Skeletal muscle tissue (tissue), 3 donors: ENCODE measurements at regions not wholly inside any gene's neighbourhood (a gene's known extent, or its start where the extent isn't known, plus 50 kb on each side); places are given as distances from the start of the nearest gene placed in this dataset.

Source experiments
- H3K27ac ChIP-seq: one replicate; pipeline ENCODE4 v1.7.0; 2013; ENCODE audit warnings: mild to moderate bottlenecking, low read depth, low read length, inconsistent platforms
- H3K27me3 ChIP-seq, 3 donors: one replicate each; pipeline ENCODE4 v1.7.0; 2013; ENCODE audit warnings: low read length in 3 of 3; ENCODE audit not compliant: control insufficient read depth in 3 of 3, insufficient read depth in 3 of 3
- H3K36me3 ChIP-seq, 3 donors: one replicate each; pipeline ENCODE4 v1.7.0; 2013; ENCODE audit warnings: low read length in 3 of 3; ENCODE audit not compliant: control insufficient read depth in 3 of 3, insufficient read depth in 3 of 3
- H3K4me1 ChIP-seq, 3 donors: one replicate each; pipeline ENCODE4 v1.7.0; 2013; ENCODE audit warnings: low read length in 3 of 3, mild to moderate bottlenecking in 3 of 3; ENCODE audit not compliant: control insufficient read depth in 3 of 3, insufficient read depth in 3 of 3
- H3K4me3 ChIP-seq, 3 donors: one replicate each; pipeline ENCODE4 v1.7.0; 2013; ENCODE audit warnings: low read length in 3 of 3
- H3K9ac ChIP-seq, 3 donors: one replicate each; pipeline ENCODE4 v1.7.0; 2013; ENCODE audit warnings: low read length in 3 of 3, mild to moderate bottlenecking in 3 of 3, moderate library complexity in 2 of 3, low read depth in 1 of 3
- H3K9me3 ChIP-seq, 3 donors: one replicate each; pipeline ENCODE4 v1.7.0; 2013; ENCODE audit warnings: low read length in 3 of 3; ENCODE audit not compliant: control insufficient read depth in 3 of 3
- donor health status: Osteomylitis.

DNA sequence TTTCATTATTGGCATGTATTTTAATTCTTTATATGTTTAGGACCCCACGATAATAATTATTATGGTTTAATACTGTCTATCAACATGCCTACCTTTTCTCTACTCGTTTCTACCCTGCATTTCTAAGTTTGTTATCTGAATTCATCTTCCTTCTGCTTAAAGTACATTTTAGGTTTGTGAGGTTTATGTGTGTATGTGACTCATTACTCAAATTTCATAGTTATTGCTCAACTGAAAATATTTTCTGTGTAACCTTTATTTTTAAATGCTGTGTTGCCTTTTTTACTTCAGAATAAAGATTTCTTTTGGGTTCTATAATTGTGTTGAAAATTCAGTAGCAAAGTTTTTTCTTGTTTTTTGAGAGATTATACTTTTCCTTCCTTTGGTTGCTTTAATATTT lies 933.9 kb upstream of the LRRTM1 start:
- Histone ChIP-seq H3K27me3 (no peaks in the 10 kb centered on the region), H3K36me3 (no peaks in the 10 kb centered on the region), H3K9ac (no peak overlapping the region), H3K9me3 (peaks cover 0 to 5% (median 0%) of the 10 kb centered on the region in 3 donors), H3K27ac (no peak overlapping the region), H3K4me3 (no peak overlapping the region), H3K4me1 (no peaks in the 10 kb centered on the region)

DNA sequence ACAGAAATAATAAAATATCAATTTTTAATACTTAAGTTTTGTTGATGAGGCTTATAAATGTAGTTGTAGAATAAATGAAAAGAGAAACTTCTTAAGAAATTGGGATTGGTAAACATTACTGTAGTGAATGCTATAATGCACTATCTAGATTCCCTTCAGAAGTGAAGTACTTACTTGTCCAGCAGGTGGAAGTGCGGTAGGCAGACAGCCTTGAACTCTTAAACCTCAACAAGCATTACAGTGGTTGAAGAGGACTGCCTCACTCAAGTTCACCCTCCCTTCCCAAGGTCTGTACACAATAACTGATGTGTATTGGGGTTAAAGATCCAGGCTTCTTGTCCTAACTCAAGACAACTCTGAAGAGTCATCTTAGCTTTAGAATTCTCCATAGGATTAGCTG lies 931.0 kb upstream of the LRRTM1 start:
- peaks cover 0 to 5% (median 0%) of the 10 kb centered on the region in 3 donors for H3K9me3 ChIP-seq
- H3K4me3 ChIP-seq, result no peak overlapping the region
- no peaks in the 10 kb centered on the region for H3K27me3 ChIP-seq
- H3K27ac ChIP-seq, result no peak overlapping the region
- H3K9ac ChIP-seq, result no peak overlapping the region
- no peaks in the 10 kb centered on the region for H3K36me3 ChIP-seq
- H3K4me1 ChIP-seq, result no peaks in the 10 kb centered on the region

- H3K4me1 ChIP-seq, result no peaks in the 10 kb centered on the region
- H3K9me3 ChIP-seq, result peaks cover 0 to 5% (median 0%) of the 10 kb centered on the region in 3 donors
Observed at GRCh38 chr2:81234711-81235110, 930.2 kb upstream of the LRRTM1 start.

DNA sequence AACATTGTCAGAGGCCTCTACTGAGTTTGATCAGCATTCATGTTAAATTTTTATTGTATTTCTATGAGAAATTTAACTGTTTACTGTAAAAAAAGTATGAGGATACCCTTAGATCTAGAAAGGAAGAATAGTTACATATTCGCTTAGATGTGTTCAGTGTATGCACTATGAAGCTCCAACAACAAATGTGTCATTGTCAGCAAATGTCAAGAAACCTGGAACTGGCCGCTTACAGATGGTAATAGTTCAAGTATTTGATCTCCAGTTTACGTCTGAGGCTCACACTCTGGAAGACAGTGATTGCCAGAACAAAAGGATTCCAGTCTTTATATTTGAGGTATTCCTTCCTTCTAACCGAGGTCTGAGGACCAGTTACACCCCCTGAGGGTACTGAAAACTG lies 921.2 kb upstream of the LRRTM1 start:
- no peaks in the 10 kb centered on the region for H3K4me1 ChIP-seq
- H3K9me3 ChIP-seq, result no peaks in the 10 kb centered on the region
- no peaks in the 10 kb centered on the region for H3K27me3 ChIP-seq
- H3K27ac ChIP-seq, result no peak overlapping the region
- H3K4me3 ChIP-seq, result no peak overlapping the region
- H3K36me3 ChIP-seq, result no peaks in the 10 kb centered on the region
- no peak overlapping the region for H3K9ac ChIP-seq

More at GRCh38 chr2:81234711-81235110, 930.2 kb upstream of the LRRTM1 start:
- no peak overlapping the region for H3K4me3 ChIP-seq
- H3K27me3 ChIP-seq, result no peaks in the 10 kb centered on the region
- H3K9ac ChIP-seq, result no peak overlapping the region
- no peak overlapping the region for H3K27ac ChIP-seq
- no peaks in the 10 kb centered on the region for H3K36me3 ChIP-seq

DNA sequence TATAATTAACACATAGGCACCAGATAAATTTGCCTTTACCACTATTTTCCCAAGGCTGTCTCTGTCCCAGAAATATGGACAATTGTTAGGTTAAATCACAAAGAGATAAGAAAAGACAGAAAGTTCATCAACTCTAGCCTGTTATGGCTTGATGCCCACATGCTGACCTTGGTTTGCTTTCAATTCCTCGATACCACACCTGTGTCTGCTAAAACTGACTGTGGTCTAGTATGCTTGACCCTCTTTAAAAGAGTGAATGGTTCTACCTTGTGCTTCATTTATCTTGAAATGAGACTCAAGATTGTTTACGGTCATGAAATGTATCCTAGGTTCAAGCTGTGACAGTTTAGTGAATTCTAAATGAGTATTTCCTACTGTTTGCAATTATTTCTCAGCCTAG lies 909.0 kb upstream of the LRRTM1 start:
- Histone ChIP-seq H3K4me1 (no peaks in the 10 kb centered on the region), H3K4me3 (no peak overlapping the region), H3K36me3 (no peaks in the 10 kb centered on the region), H3K27me3 (no peaks in the 10 kb centered on the region), H3K27ac (no peak overlapping the region), H3K9me3 (no peaks in the 10 kb centered on the region), H3K9ac (no peak overlapping the region)

GRCh38 chr2:81206216-81206615 lies 901.7 kb upstream of the LRRTM1 start:
- Histone ChIP-seq H3K4me3 (no peak overlapping the region), H3K9me3 (no peaks in the 10 kb centered on the region), H3K4me1 (no peaks in the 10 kb centered on the region), H3K9ac (no peak overlapping the region), H3K27me3 (no peaks in the 10 kb centered on the region), H3K36me3 (no peaks in the 10 kb centered on the region), H3K27ac (no peak overlapping the region)

DNA sequence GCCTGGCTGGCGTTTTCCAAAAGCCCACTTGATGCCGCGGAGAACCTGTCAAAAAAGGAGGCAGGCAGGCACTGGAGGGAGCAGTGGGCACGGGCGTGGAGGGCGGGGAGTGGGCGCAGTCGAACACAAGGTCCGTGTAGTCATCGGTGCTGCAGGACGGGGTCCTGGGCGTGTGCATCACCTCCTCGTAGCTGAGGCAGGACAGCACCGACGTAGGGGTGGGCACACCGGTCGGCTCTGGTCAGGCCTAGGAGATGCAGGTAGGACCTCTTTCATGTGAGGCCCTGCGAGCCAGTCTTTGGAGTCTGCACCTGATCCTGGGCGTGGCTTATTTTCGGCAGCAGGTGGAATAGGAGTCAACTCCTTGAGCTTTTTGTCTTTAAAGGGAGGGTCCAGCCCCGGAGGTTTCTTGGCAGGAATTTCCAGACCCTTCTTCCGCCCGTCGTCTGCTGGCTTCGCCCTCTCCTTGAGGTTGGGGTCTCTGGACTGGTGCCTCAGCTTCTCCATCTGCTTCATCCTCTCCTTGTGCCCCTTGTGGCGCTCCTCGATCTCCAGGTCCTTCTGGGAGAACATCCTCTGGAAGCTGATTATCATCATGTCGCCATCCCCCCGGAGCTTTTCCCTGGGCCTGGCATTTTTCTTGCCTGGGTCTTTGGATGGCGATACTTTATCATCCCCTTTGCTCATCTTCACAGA lies 892.5 kb upstream of the LRRTM1 start:
- peaks cover 0 to 9% (median 5%) of the 10 kb centered on the region in 3 donors for H3K9me3 ChIP-seq
- no peak overlapping the region for H3K27ac ChIP-seq
- H3K36me3 ChIP-seq, result no peaks in the 10 kb centered on the region
- H3K4me3 ChIP-seq, result no peak overlapping the region
- H3K9ac ChIP-seq, result no peak overlapping the region
- no peaks in the 10 kb centered on the region for H3K27me3 ChIP-seq
- H3K4me1 ChIP-seq, result no peaks in the 10 kb centered on the region

DNA sequence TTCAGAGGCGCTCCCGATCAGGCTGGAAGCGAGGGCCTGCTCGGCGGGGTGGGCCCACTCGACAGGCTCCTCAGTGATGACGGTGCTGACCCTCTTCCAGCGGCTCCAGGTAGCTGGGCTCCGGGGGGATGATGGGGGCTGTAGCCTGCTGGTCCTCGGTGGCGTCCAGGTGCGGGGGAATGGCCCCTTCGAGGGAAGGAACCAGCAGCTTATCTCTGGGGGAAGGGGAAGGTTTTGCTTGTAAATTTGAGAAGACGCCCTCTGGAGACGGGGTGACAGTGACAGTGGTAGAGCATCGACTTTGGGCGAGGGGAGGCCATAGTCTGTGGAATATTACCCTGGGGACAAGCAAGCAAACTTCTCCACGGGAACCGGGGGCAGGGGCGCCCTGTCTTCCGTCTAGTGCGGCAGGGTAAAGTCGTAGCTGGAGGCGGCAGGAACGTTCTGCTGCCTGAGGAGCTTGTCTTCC lies 891.9 kb upstream of the LRRTM1 start:
- Histone ChIP-seq H3K4me3 (no peak overlapping the region), H3K27ac (no peak overlapping the region), H3K9ac (no peak overlapping the region), H3K27me3 (no peaks in the 10 kb centered on the region), H3K36me3 (no peaks in the 10 kb centered on the region), H3K9me3 (peaks cover 0 to 9% (median 5%) of the 10 kb centered on the region in 3 donors), H3K4me1 (no peaks in the 10 kb centered on the region)

DNA sequence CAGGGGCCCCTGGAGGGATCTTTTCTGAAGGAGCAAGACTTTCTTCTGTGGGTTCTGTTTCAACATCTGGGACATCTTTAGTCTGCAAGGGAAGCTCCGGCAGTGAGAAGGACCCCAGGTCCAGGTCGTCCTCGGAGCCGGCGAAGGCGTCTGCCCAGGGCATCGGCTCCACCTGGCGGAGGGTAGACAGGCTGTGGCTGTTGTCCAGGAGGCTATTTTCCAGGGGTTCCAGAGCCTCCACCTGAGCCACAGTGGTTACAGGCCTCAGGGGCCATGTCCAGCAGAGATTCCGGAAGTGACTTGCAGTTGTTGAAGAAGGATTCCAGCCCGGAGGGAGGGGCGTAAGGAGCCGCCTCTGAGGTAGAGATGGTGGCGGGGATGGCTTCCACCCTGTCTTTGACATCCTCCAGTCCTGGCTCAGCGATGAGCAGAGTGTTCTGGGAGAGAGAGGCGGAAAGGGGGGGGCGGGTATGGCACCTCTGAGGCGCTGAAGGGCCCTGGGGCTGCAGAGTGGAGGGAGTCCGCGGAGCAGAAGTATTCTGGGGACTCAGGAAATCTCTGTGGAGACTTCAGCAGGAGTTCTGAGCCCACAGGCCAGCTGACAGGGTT lies 891.3 kb upstream of the LRRTM1 start:
- H3K9ac ChIP-seq, result no peak overlapping the region
- no peaks in the 10 kb centered on the region for H3K4me1 ChIP-seq
- H3K9me3 ChIP-seq, result peaks cover 0 to 9% (median 5%) of the 10 kb centered on the region in 3 donors
- no peaks in the 10 kb centered on the region for H3K27me3 ChIP-seq
- H3K36me3 ChIP-seq, result no peaks in the 10 kb centered on the region
- no peak overlapping the region for H3K4me3 ChIP-seq
- no peak overlapping the region for H3K27ac ChIP-seq

- Histone ChIP-seq H3K9me3 (peaks cover 0 to 9% (median 5%) of the 10 kb centered on the region in 3 donors), H3K27me3 (no peaks in the 10 kb centered on the region), H3K4me3 (no peak overlapping the region), H3K27ac (no peak overlapping the region), H3K9ac (no peak overlapping the region), H3K36me3 (no peaks in the 10 kb centered on the region), H3K4me1 (no peaks in the 10 kb centered on the region)
Observed at GRCh38 chr2:81195017-81195773, 890.6 kb upstream of the LRRTM1 start.
